T-cell (primary cell): ENCODE measurements at regions not wholly inside any gene's neighbourhood (a gene's known extent, or its start where the extent isn't known, plus 50 kb on each side); places are given as distances from the start of the nearest gene placed in this dataset.
"Not testable (repeated sequence)": the region's sequence is repeated elsewhere in the genome, so short reads cannot be mapped to it uniquely, and the experiment has no call there.

Source experiments
- ATAC-seq, 4 experiments: fragments of 200-7000 bp in 3 of 4; fragments of 150-1000 bp in 1 of 4; cut with Tn5 transposase; replicated peaks in 1 of 4; 1 replicate in 3 of 4; 2 replicates in 1 of 4; pipeline ENCODE4 v1.10.0; 2021; ENCODE audit warnings: moderate library complexity in 3 of 4, mild to moderate bottlenecking in 2 of 4, moderate number of reproducible peaks in 1 of 4
- CTCF ChIA-PET, 2 donors: fragments of 300-600 bp; sonication (Branson Sonifier 250); formaldehyde crosslinking; loops; one replicate each; lab custom pipeline; 2022; ENCODE audit warnings: antibody characterized with exemption in 2 of 2; lab: Charles Lee
- POLR2A ChIA-PET, 2 donors: fragments of 300-600 bp; sonication (Branson Sonifier 250); formaldehyde crosslinking; loops; one replicate each; lab custom pipeline; 2022; ENCODE audit warnings: antibody characterized with exemption in 2 of 2; lab: Charles Lee
- DNase-seq, 35 experiments: peaks; one replicate each; pipeline versions ENCODE4 v3.0.0 to v3.0.0-alpha.2; 2013 to 2023
- H3K27ac ChIP-seq: one replicate; pipeline ENCODE4 v1.5.1; 2013; ENCODE audit warnings: low read length
- H3K27me3 ChIP-seq, 2 experiments: replicated peaks in 1 of 2; 1 replicate in 1 of 2; 2 replicates in 1 of 2; pipeline versions ENCODE4 v1.6.1 to v1.7.0; 2013; ENCODE audit warnings: low read length in 1 of 2, mixed read lengths in 1 of 2; ENCODE audit not compliant: control insufficient read depth in 2 of 2, insufficient read depth in 2 of 2; ENCODE audit errors: extremely low read depth in 1 of 2
- H3K36me3 ChIP-seq, 2 donors: 1 replicate in 1 of 2; 2 replicates in 1 of 2; pipeline versions ENCODE4 v1.6.1 to v1.7.0; 2013; ENCODE audit warnings: low read length in 1 of 2; ENCODE audit not compliant: control insufficient read depth in 2 of 2, insufficient read depth in 1 of 2; ENCODE audit errors: extremely low read depth in 1 of 2
- H3K4me1 ChIP-seq, 2 experiments: 1 replicate in 1 of 2; 2 replicates in 1 of 2; pipeline versions ENCODE4 v1.6.1 to v1.7.0; 2013; ENCODE audit warnings: low read length in 2 of 2, mixed read lengths in 1 of 2; ENCODE audit not compliant: insufficient read depth in 2 of 2, control insufficient read depth in 1 of 2; ENCODE audit errors: extremely low read depth in 1 of 2
- H3K4me3 ChIP-seq, 2 donors: 1 replicate in 1 of 2; 2 replicates in 1 of 2; pipeline versions ENCODE4 v1.5.1 to v1.7.0; 2013; ENCODE audit warnings: mild to moderate bottlenecking in 2 of 2, low read length in 1 of 2, moderate library complexity in 1 of 2; ENCODE audit not compliant: control insufficient read depth in 1 of 2; ENCODE audit errors: extremely low read depth in 1 of 2
- H3K9me3 ChIP-seq: 2 replicates; pipeline ENCODE4 v1.7.0; 2013
- H3K27ac Mint-ChIP-seq, 2 donors: one replicate each; pipeline ENCODE4 v1.8.0; 2020 to 2021; ENCODE audit warnings: mild to moderate bottlenecking in 2 of 2, mixed read lengths in 2 of 2
- H3K27me3 Mint-ChIP-seq, 2 donors: one replicate each; pipeline ENCODE4 v1.8.0; 2021 to 2022; ENCODE audit warnings: mixed read lengths in 2 of 2
- H3K36me3 Mint-ChIP-seq: one replicate; pipeline ENCODE4 v1.8.0; 2021; ENCODE audit warnings: mixed read lengths
- H3K4me1 Mint-ChIP-seq, 3 donors: one replicate each; pipeline ENCODE4 v1.8.0; 2020 to 2022; ENCODE audit warnings: mixed read lengths in 3 of 3, mild to moderate bottlenecking in 1 of 3
- H3K4me3 Mint-ChIP-seq, 3 donors: one replicate each; pipeline ENCODE4 v1.8.0; 2020 to 2022; ENCODE audit warnings: mild to moderate bottlenecking in 3 of 3, mixed read lengths in 3 of 3, moderate library complexity in 3 of 3
- H3K9me3 Mint-ChIP-seq, 3 donors: one replicate each; pipeline ENCODE4 v1.8.0; 2020 to 2022; ENCODE audit warnings: mixed read lengths in 3 of 3
- WGBS: methylation state at CpG from one replicate; pipeline ENCODE4 v1.1.5; 2013; ENCODE audit warnings: missing lambda C conversion rate; ENCODE audit not compliant: insufficient coverage; 5-methylcytosine and 5-hydroxymethylcytosine counted together

DNA sequence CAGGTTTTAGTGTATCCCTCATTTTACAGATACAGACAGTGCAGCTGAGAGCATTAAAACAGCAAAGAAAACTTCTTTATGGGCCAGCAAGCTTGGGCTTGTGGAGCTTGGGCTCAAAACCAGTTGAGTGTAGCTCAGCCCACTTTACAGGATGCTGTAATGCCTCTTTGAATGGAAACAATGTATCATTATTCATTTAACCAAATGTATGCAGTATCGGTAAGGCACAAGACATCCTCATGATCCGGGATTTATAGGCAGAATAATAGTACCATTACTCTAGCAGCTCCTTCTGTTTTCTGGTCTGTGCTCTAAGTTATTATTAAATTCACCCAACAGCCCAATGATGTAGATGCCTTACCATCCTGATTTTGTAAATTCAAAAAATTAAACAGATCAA, 575.1 kb upstream of the CDH7 start:
- CTCF ChIA-PET, result no interaction called here
- no peaks in the 10 kb centered on the region for H3K36me3 Mint-ChIP-seq
- POLR2A ChIA-PET, result interaction anchor here in 1 of 2 donors (0.6 kb wide), 1 partner anchor 111 kb away, joined by 9 read pairs; no protein-coding TSS in a partner anchor
- no peak overlapping the region for H3K4me3 Mint-ChIP-seq
- H3K27me3 Mint-ChIP-seq, result no peaks in the 10 kb centered on the region
- no peak overlapping the region for H3K27ac Mint-ChIP-seq
- DNase-seq (no peak), ATAC-seq (no peak)
- no peaks in the 10 kb centered on the region for H3K4me1 Mint-ChIP-seq
- no peaks in the 10 kb centered on the region for H3K27me3 ChIP-seq
- peaks cover 4 to 35% (median 17%) of the 10 kb centered on the region in 3 donors for H3K9me3 Mint-ChIP-seq
- no peak overlapping the region for H3K27ac ChIP-seq
- H3K9me3 ChIP-seq, result no peaks in the 10 kb centered on the region
- no peak overlapping the region for H3K4me3 ChIP-seq
- 100% methylated on average over 2 of the region's 2 CpGs for WGBS
- H3K36me3 ChIP-seq, result no peaks in the 10 kb centered on the region
- H3K4me1 ChIP-seq, result no peaks in the 10 kb centered on the region

DNA sequence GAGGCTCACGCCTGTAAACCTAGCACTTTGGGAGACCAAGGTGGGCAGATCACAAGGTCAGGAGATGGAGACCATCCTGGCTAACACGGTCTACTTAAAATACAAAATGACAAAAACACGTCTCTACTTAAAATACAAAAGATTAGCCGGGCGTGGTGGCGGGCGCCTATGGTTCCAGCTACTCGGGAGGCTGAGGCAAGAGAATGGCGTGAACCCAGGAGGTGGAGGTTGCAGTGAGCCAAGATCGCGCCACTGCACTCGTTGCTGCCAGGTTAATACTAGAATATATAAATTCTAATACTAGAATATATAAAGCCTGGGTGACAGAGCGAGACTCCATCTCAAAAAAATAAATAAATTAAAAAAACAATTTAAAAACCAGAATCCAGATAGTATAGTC, 588.7 kb upstream of the CDH7 start:
- H3K4me1 ChIP-seq, H3K9me3 ChIP-seq, H3K27ac ChIP-seq, CTCF ChIA-PET, H3K4me3 Mint-ChIP-seq, H3K4me1 Mint-ChIP-seq, H3K27me3 Mint-ChIP-seq, H3K27me3 ChIP-seq, H3K4me3 ChIP-seq, ATAC-seq, POLR2A ChIA-PET, H3K36me3 ChIP-seq, DNase-seq, H3K36me3 Mint-ChIP-seq, H3K27ac Mint-ChIP-seq: not testable (repeated sequence)
- H3K9me3 Mint-ChIP-seq, result peaks cover 0 to 17% (median 11%) of the 10 kb centered on the region in 3 donors
- whole genome bisulfite sequencing, result 100% methylated on average over 1 of the region's 13 CpGs

DNA sequence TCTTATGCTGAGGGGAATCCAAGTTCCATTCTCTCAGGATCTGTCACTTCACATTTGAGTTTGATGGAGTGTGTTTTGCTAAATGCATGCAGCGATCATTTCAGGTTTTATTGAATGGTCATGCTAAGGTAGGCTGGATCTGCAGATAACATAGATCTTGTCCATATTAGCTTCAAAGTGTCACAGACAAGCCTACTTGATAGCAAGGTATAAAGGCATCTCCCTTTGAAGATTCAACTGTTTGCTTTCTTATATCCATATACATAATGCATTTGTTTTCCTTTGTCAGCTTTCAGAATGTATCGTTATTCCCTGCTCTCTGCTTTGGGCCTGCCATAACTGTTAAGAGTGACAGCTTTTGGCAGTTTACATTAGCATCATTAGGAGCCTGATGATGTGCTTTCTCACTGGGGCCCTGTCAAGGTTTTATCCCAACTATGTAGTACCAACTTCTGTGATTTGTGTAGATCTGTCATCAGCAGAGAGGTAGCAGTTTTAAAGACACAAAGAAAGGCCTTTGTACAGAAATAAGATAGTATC, 604.3 kb upstream of the CDH7 start:
- no peak overlapping the region for H3K27ac ChIP-seq
- 80% methylated on average over 1 of the region's 2 CpGs for WGBS
- DNase-seq, result no peak

DNA sequence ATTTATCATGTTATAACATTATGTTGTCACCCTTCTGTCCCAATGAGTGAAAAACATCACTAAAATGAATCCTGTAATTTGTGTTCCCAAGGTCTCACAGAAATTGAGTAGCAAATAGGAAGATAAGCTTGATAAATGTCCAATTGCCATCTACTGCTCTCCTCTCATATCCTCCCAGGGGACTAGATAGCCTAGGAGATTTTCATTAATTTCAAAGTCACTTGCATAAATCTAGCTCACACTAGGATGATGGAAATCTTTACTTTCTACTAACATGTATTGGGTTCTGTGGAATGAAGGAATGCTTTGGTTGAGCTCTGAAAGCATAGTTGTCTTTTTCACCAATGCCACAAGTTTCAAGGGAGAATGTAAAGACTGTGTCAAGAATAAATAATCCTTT, 605.5 kb upstream of the CDH7 start:
- CTCF ChIA-PET, result no interaction called here
- no peaks in the 10 kb centered on the region for H3K36me3 ChIP-seq
- H3K4me3 ChIP-seq, result no peak overlapping the region
- Mint-ChIP-seq H3K9me3 (peaks cover 0 to 18% (median 10%) of the 10 kb centered on the region in 3 donors), H3K36me3 (no peaks in the 10 kb centered on the region), H3K27ac (no peak overlapping the region), H3K27me3 (no peaks in the 10 kb centered on the region), H3K4me1 (no peaks in the 10 kb centered on the region), H3K4me3 (no peak overlapping the region)
- ATAC-seq, result no peak
- POLR2A ChIA-PET, result no interaction called here
- H3K9me3 ChIP-seq, result peaks cover 2% of the 10 kb centered on the region
- H3K27ac ChIP-seq, result no peak overlapping the region
- H3K27me3 ChIP-seq, result no peaks in the 10 kb centered on the region
- no peaks in the 10 kb centered on the region for H3K4me1 ChIP-seq
- DNase-seq, result no peak

More for the DNA sequence above, 604.3 kb upstream of the CDH7 start:
- Mint-ChIP-seq H3K9me3 (peaks cover 0 to 18% (median 13%) of the 10 kb centered on the region in 3 donors), H3K4me1 (no peaks in the 10 kb centered on the region), H3K27me3 (no peaks in the 10 kb centered on the region), H3K4me3 (no peak overlapping the region), H3K27ac (no peak overlapping the region), H3K36me3 (no peaks in the 10 kb centered on the region)
- CTCF ChIA-PET, result no interaction called here
- Histone ChIP-seq H3K9me3 (no peaks in the 10 kb centered on the region), H3K36me3 (no peaks in the 10 kb centered on the region), H3K4me1 (no peaks in the 10 kb centered on the region), H3K27me3 (no peaks in the 10 kb centered on the region), H3K4me3 (no peak overlapping the region)
- POLR2A ChIA-PET, result no interaction called here
- no peak for ATAC-seq

DNA sequence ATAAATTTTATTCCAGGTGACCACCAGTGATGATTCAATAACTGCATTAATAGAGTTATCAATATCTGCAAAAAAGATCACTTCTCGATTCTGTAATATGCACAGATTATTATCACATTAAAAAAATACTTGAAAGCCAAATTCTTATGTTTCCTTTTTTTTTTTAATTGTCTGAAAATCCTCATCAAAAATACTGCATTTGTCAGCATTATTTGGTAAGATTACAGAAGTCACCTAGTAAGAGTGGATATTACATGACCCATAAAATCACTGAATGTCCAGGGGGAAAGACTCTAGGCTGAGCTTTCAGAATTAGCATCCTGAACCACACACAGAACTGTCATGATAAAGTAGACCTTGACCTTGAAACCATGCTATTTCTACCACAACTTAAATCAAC, 617.2 kb upstream of the CDH7 start:
- Mint-ChIP-seq H3K9me3 (peaks cover 6 to 8% (median 8%) of the 10 kb centered on the region in 3 donors), H3K4me3 (no peak overlapping the region), H3K4me1 (no peaks in the 10 kb centered on the region), H3K36me3 (no peaks in the 10 kb centered on the region), H3K27me3 (no peaks in the 10 kb centered on the region), H3K27ac (no peak overlapping the region)
- POLR2A ChIA-PET, result no interaction called here
- Histone ChIP-seq H3K4me1 (no peaks in the 10 kb centered on the region), H3K27ac (no peak overlapping the region), H3K4me3 (no peak overlapping the region), H3K9me3 (no peaks in the 10 kb centered on the region), H3K27me3 (no peaks in the 10 kb centered on the region), H3K36me3 (no peaks in the 10 kb centered on the region)
- DNase-seq, result no peak
- CTCF ChIA-PET, result no interaction called here
- WGBS, result no CpG with 5 or more reads among the region's 1 CpG
- ATAC-seq, result no peak

DNA sequence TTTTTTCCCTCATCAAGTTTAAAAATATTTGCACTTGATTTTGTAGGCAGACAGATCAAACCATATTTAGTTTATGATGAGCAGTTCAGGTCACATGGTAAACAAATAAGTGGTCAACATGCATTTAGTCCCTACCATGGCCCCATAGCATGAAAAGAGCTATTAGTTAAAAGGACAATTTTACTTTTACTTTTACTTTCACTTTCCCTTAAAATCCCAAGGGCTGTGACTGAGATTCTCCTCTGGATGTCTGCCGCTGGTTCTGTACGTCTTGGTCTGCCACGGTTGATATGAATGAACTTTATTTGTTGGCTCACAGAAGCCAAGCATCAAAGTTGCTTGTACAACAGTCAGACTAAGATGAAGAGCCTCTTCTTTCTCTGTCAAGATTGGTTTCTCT, 626.2 kb upstream of the CDH7 start:
- H3K9me3 ChIP-seq, result no peaks in the 10 kb centered on the region
- H3K36me3 ChIP-seq, result no peaks in the 10 kb centered on the region
- Mint-ChIP-seq H3K27me3 (no peaks in the 10 kb centered on the region), H3K36me3 (no peaks in the 10 kb centered on the region), H3K4me3 (no peak overlapping the region), H3K4me1 (peaks cover 0 to 3% (median 2%) of the 10 kb centered on the region in 3 donors), H3K9me3 (peaks cover 20 to 27% (median 24%) of the 10 kb centered on the region in 3 donors), H3K27ac (no peak overlapping the region)
- POLR2A ChIA-PET, result interaction anchor here in 1 of 2 donors (0.5 kb wide), 1 partner anchor 40 kb away, joined by 4 read pairs; no protein-coding TSS in a partner anchor
- DNase-seq, result no peak
- no peak for ATAC-seq
- H3K27ac ChIP-seq, result no peak overlapping the region
- CTCF ChIA-PET, result no interaction called here
- H3K4me3 ChIP-seq, result no peak overlapping the region
- 79% methylated on average over 3 of the region's 3 CpGs for WGBS
- H3K4me1 ChIP-seq, result no peaks in the 10 kb centered on the region
- no peaks in the 10 kb centered on the region for H3K27me3 ChIP-seq

DNA sequence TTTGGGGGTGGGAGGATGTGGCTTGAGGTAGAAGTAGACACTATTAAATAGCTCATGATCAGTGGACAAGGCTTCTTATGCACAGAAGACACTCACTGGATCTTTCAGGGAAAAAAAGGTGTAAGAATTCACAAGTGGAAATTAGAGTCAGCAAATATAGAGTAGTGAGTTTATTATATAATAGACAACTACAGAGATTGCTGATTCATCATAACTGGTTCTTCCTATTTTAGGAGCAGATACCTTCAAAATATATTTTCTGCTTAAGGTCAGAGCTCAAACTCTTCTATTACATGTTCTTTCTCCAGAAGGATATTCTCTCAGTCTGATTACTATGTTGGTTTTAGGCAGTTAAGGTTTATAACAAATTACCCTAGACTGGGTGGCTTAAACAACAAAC, 646.9 kb upstream of the CDH7 start:
- no peak overlapping the region for H3K4me3 Mint-ChIP-seq
- no peak overlapping the region for H3K27ac ChIP-seq
- no peaks in the 10 kb centered on the region for H3K4me1 ChIP-seq
- H3K9me3 ChIP-seq, result no peaks in the 10 kb centered on the region
- CTCF ChIA-PET, result no interaction called here
- ATAC-seq, result no peak
- H3K9me3 Mint-ChIP-seq, result peaks cover 11 to 28% (median 14%) of the 10 kb centered on the region in 3 donors
- no peak overlapping the region for H3K4me3 ChIP-seq
- no peaks in the 10 kb centered on the region for H3K4me1 Mint-ChIP-seq
- H3K27ac Mint-ChIP-seq, result no peak overlapping the region
- POLR2A ChIA-PET, result no interaction called here
- no peaks in the 10 kb centered on the region for H3K27me3 ChIP-seq
- no peaks in the 10 kb centered on the region for H3K36me3 ChIP-seq
- H3K36me3 Mint-ChIP-seq, result no peaks in the 10 kb centered on the region
- H3K27me3 Mint-ChIP-seq, result no peaks in the 10 kb centered on the region
- DNase-seq, result no peak
